A549 (cell line): ENCODE measurements at regions not wholly inside any gene's neighbourhood (a gene's known extent, or its start where the extent isn't known, plus 50 kb on each side); places are given as distances from the start of the nearest gene placed in this dataset.

Source experiments
- ATAC-seq, 2 experiments: fragments of 200-7000 bp in 1 of 2; fragments of >200 bp in 1 of 2; cut with Nextera tagmentation in 1 of 2; cut with Tn5 transposase in 1 of 2; 3 replicates each; pipeline versions ENCODE4 v1.8.0 to v1.9.1; 2018 to 2020; ENCODE audit warnings: mild to moderate bottlenecking in 1 of 2, moderate library complexity in 1 of 2
- CTCF ChIA-PET: fragments of 300-600 bp; sonication (Branson Sonifier 250); formaldehyde crosslinking; extraction: SDS; loops from one replicate; lab custom pipeline; 2021; ENCODE audit warnings: antibody characterized with exemption, inconsistent platforms; lab: Yijun Ruan, JAX
- POLR2A ChIA-PET: fragments of 350-600 bp; formaldehyde crosslinking; extraction: SDS; loops from one replicate; lab custom pipeline; 2021; ENCODE audit warnings: antibody characterized with exemption, inconsistent platforms; lab: Yijun Ruan, JAX
- DNase-seq, 2 experiments: peaks; one replicate each; pipeline versions ENCODE4 v3.0.0 to v3.0.0-alpha.2; 2011 to 2016; ENCODE audit warnings: low read depth in 1 of 2, low spot score in 1 of 2
- FAIRE-seq: peaks from 2 replicates; lab custom pipeline; 2011; peaks lifted over from hg19 to GRCh38; lab: Jason Lieb, UNC
- H3K27ac ChIP-seq, 2 experiments: fragments of >200 bp; sonication (Bioruptor Twin); formaldehyde crosslinking; 3 replicates each; pipeline ENCODE4 v1.5.1; 2016 to 2017
- H3K4me1 ChIP-seq: fragments of >200 bp; sonication (Bioruptor Twin); formaldehyde crosslinking; 3 replicates; pipeline ENCODE4 v1.6.1; 2016
- H3K4me2 ChIP-seq: fragments of >200 bp; sonication (Bioruptor Twin); formaldehyde crosslinking; 3 replicates; pipeline ENCODE4 v1.6.1; 2016
- H3K4me3 ChIP-seq: fragments of >200 bp; sonication (Bioruptor Twin); formaldehyde crosslinking; 3 replicates; pipeline ENCODE4 v1.5.1; 2016
- H3K9me3 ChIP-seq: fragments of >200 bp; sonication (Bioruptor Twin); formaldehyde crosslinking; 3 replicates; pipeline ENCODE4 v1.6.1; 2016
- BHLHE40 ChIP-seq: IDR thresholded peaks from 2 replicates; pipeline ENCODE4 v1.6.1; 2012; ENCODE audit warnings: low read depth, low read length, inconsistent platforms
- CEBPB ChIP-seq, 2 experiments: fragments of >200 bp in 1 of 2; sonication (Bioruptor Twin) in 1 of 2; formaldehyde crosslinking in 1 of 2; IDR thresholded peaks; 2 replicates each; pipeline ENCODE4 v1.6.1; 2012 to 2016
- EHF ChIP-seq: fragments of 250-450 bp; sonication (Bioruptor Pico); IDR thresholded peaks from 2 replicates; pipeline ENCODE4 v1.5.0; 2020; ENCODE audit warnings: mild to moderate bottlenecking
- HDAC2 ChIP-seq: fragments of 200-600 bp; sonication (generic); IDR thresholded peaks from 2 replicates; pipeline ENCODE4 v1.6.1; 2016
- HOXB5 ChIP-seq: fragments of 250-450 bp; sonication (Bioruptor Pico); IDR thresholded peaks from 2 replicates; pipeline ENCODE4 v1.5.0; 2020; ENCODE audit warnings: mild to moderate bottlenecking, moderate library complexity
- JUN ChIP-seq, 2 experiments: fragments of >200 bp; sonication (Bioruptor Twin); formaldehyde crosslinking; IDR thresholded peaks; 2 replicates in 1 of 2; 3 replicates in 1 of 2; pipeline ENCODE4 v1.6.1; 2016 to 2017
- JUNB ChIP-seq: fragments of >200 bp; sonication (Bioruptor Twin); formaldehyde crosslinking; IDR thresholded peaks from 2 replicates; pipeline ENCODE4 v1.6.1; 2016
- MAZ ChIP-seq: fragments of 150-350 bp; IDR thresholded peaks from 2 replicates; pipeline ENCODE4 v1.6.1; 2014; ENCODE audit warnings: antibody characterized with exemption, low read depth, low read length, borderline replicate concordance
- MYC ChIP-seq: IDR thresholded peaks from 2 replicates; pipeline ENCODE4 v1.6.1; 2012; ENCODE audit warnings: mild to moderate bottlenecking, inconsistent platforms, low read length, improper control_type of control experiment, borderline replicate concordance
- NFE2L2 ChIP-seq: fragments of 150-350 bp; conservative IDR thresholded peaks from 2 replicates; pipeline ENCODE4 v1.6.1; 2014; ENCODE audit warnings: low read length
- RNF2 ChIP-seq: fragments of 200-600 bp; sonication (generic); IDR thresholded peaks from 2 replicates; pipeline ENCODE4 v1.6.1; 2016; ENCODE audit warnings: low read depth, mild to moderate bottlenecking, antibody characterized with exemption, moderate library complexity, borderline replicate concordance
- SMC3 ChIP-seq: fragments of >200 bp; sonication (Bioruptor Twin); formaldehyde crosslinking; IDR thresholded peaks from 3 replicates; pipeline ENCODE4 v1.6.1; 2018; ENCODE audit warnings: inconsistent platforms
- TFCP2L1 ChIP-seq: fragments of 250-450 bp; sonication (Bioruptor Pico); IDR thresholded peaks from 2 replicates; pipeline ENCODE4 v1.5.0; 2021; ENCODE audit warnings: mild to moderate bottlenecking
- TP53 ChIP-seq: fragments of 250-450 bp; sonication (Bioruptor Pico); IDR thresholded peaks from 2 replicates; pipeline ENCODE4 v1.5.0; 2021; ENCODE audit warnings: mild to moderate bottlenecking, moderate library complexity
- ZFP36 ChIP-seq: fragments of 450-650 bp; IDR thresholded peaks from 2 replicates; pipeline ENCODE4 v1.6.1; 2014; ENCODE audit warnings: borderline replicate concordance; ENCODE audit not compliant: partially characterized antibody
- WGBS: methylation state at CpG from one replicate; pipeline ENCODE4 v1.1.6; 2017; ENCODE audit errors: missing lambda C conversion rate; 5-methylcytosine and 5-hydroxymethylcytosine counted together
- TF ChIP-seq, protein P1 (sequence below): IDR thresholded peaks from 2 replicates; pipeline ENCODE4 v1.6.1; 2012
- TF ChIP-seq, protein P2 (sequence below): IDR thresholded peaks from 2 replicates; pipeline ENCODE4 v1.6.1; 2012
- TF ChIP-seq, protein P3 (sequence below): fragments of 250-450 bp; sonication (Bioruptor Pico); IDR thresholded peaks from 2 replicates; pipeline ENCODE4 v1.5.0; 2021; ENCODE audit warnings: mild to moderate bottlenecking, moderate library complexity, borderline replicate concordance
- TF ChIP-seq, protein P4 (sequence below): fragments of >200 bp; sonication (Bioruptor Twin); formaldehyde crosslinking; IDR thresholded peaks from 3 replicates; pipeline ENCODE4 v1.5.1; 2016
- TF ChIP-seq, protein P5 (sequence below): fragments of 200-600 bp; sonication (generic); IDR thresholded peaks from 2 replicates; pipeline ENCODE4 v1.6.1; 2016; ENCODE audit warnings: antibody characterized with exemption, mild to moderate bottlenecking, moderate library complexity
- TF ChIP-seq, protein P6 (sequence below): fragments of 150-350 bp; IDR thresholded peaks from 2 replicates; pipeline ENCODE4 v1.6.1; 2014; ENCODE audit warnings: low read depth, mild to moderate bottlenecking, low read length

DNA sequence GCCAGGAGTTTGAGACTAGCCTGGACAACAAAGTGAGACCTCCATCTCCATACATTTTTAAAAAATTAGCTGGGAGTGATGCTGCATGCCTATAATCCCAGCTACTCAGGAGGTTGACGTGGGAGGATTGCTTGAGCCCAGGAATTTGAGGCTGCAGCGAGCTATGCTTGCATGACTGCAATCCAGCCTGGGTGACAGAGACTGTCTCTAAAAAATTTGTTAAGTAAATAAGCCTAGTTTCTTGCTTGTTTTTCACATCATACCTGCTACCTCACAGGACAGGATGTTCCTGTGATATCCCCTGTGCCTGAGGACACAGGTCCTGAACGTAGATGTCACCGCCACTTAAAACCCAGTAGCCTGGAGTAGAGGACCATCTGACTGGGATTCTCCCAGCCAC, 348.6 kb downstream of the MN1 start:
- no peak for FAIRE-seq
- H3K9me3 ChIP-seq, result no peaks in the 10 kb centered on the region
- H3K4me3 ChIP-seq, result no peak overlapping the region
- ATAC-seq, result no peak
- H3K4me1 ChIP-seq, result peaks cover 17% of the 10 kb centered on the region
- ChIA-PET CTCF (no interaction called here), POLR2A (no interaction called here)
- H3K4me2 ChIP-seq, result no peak overlapping the region
- DNase-seq, result no peak
- TF ChIP-seq MAZ, result no peak
- no peak for TF ChIP-seq TFCP2L1 (CRISPR knock-in tag)
- TF ChIP-seq EHF (CRISPR knock-in tag), result no peak
- TF ChIP-seq, protein P1, sequence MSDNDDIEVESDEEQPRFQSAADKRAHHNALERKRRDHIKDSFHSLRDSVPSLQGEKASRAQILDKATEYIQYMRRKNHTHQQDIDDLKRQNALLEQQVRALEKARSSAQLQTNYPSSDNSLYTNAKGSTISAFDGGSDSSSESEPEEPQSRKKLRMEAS, result no peak
- no peak for TF ChIP-seq JUNB
- TF ChIP-seq, protein P2, sequence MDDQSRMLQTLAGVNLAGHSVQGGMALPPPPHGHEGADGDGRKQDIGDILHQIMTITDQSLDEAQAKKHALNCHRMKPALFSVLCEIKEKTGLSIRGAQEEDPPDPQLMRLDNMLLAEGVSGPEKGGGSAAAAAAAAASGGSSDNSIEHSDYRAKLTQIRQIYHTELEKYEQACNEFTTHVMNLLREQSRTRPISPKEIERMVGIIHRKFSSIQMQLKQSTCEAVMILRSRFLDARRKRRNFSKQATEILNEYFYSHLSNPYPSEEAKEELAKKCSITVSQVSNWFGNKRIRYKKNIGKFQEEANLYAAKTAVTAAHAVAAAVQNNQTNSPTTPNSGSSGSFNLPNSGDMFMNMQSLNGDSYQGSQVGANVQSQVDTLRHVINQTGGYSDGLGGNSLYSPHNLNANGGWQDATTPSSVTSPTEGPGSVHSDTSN, result no peak
- no peak for TF ChIP-seq ZFP36
- TF ChIP-seq HOXB5 (CRISPR knock-in tag), result no peak
- no peak for TF ChIP-seq HDAC2
- TF ChIP-seq BHLHE40, result no peak
- no peak for TF ChIP-seq SMC3
- TF ChIP-seq MYC, result no peak
- TF ChIP-seq, protein P3, sequence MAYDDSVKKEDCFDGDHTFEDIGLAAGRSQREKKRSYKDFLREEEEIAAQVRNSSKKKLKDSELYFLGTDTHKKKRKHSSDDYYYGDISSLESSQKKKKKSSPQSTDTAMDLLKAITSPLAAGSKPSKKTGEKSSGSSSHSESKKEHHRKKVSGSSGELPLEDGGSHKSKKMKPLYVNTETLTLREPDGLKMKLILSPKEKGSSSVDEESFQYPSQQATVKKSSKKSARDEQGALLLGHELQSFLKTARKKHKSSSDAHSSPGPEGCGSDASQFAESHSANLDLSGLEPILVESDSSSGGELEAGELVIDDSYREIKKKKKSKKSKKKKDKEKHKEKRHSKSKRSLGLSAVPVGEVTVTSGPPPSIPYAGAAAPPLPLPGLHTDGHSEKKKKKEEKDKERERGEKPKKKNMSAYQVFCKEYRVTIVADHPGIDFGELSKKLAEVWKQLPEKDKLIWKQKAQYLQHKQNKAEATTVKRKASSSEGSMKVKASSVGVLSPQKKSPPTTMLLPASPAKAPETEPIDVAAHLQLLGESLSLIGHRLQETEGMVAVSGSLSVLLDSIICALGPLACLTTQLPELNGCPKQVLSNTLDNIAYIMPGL (CRISPR knock-in tag), result no peak
- TF ChIP-seq JUN (IDR thresholded peaks at IDR 0.05), result no peak
- TF ChIP-seq, protein P4, sequence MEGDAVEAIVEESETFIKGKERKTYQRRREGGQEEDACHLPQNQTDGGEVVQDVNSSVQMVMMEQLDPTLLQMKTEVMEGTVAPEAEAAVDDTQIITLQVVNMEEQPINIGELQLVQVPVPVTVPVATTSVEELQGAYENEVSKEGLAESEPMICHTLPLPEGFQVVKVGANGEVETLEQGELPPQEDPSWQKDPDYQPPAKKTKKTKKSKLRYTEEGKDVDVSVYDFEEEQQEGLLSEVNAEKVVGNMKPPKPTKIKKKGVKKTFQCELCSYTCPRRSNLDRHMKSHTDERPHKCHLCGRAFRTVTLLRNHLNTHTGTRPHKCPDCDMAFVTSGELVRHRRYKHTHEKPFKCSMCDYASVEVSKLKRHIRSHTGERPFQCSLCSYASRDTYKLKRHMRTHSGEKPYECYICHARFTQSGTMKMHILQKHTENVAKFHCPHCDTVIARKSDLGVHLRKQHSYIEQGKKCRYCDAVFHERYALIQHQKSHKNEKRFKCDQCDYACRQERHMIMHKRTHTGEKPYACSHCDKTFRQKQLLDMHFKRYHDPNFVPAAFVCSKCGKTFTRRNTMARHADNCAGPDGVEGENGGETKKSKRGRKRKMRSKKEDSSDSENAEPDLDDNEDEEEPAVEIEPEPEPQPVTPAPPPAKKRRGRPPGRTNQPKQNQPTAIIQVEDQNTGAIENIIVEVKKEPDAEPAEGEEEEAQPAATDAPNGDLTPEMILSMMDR, result no peak
- TF ChIP-seq CEBPB (IDR thresholded peaks at IDR 0.05), result no peak
- TF ChIP-seq, all 56 proteins: peak for 0
- 69% methylated on average over 4 of the region's 4 CpGs for WGBS
- no peak overlapping the region for H3K27ac ChIP-seq

DNA sequence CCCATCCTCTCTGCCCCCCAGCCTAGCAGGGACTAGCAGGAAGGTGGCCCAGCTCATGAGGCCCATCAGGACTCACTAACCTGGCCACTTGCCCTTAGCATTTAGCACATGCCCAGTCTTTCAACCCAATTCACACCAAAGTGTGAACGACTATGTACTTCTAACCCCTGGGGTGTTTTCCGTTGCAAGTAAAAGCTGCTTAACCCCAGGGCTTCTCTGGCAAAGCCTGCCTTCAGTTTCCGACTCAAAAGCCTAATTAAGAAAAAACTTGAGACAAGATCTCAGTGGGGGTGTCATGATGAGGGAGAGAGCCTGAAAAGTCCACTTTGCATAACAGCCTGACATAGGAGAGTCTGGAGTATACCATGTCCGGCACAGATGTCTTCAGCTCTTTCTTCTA, 347.8 kb downstream of the MN1 start:
- ChIA-PET CTCF (interaction anchor here (1.0 kb wide), 1 partner anchor 122 kb away, joined by 3 read pairs; no protein-coding TSS in a partner anchor), POLR2A (no interaction called here)
- DNase-seq (no peak), ATAC-seq (no peak), FAIRE-seq (no peak)
- WGBS, result 75% methylated on average over 4 of the region's 4 CpGs
- no peaks in the 10 kb centered on the region for H3K9me3 ChIP-seq
- no peak overlapping the region for H3K4me3 ChIP-seq
- no peak overlapping the region for H3K27ac ChIP-seq
- TF ChIP-seq NFE2L2 (no peak), SMC3 (no peak), HDAC2 (no peak), TP53 (CRISPR knock-in tag) (no peak), RNF2 (no peak)
- peaks cover 19% of the 10 kb centered on the region for H3K4me1 ChIP-seq
- no peak overlapping the region for H3K4me2 ChIP-seq

DNA sequence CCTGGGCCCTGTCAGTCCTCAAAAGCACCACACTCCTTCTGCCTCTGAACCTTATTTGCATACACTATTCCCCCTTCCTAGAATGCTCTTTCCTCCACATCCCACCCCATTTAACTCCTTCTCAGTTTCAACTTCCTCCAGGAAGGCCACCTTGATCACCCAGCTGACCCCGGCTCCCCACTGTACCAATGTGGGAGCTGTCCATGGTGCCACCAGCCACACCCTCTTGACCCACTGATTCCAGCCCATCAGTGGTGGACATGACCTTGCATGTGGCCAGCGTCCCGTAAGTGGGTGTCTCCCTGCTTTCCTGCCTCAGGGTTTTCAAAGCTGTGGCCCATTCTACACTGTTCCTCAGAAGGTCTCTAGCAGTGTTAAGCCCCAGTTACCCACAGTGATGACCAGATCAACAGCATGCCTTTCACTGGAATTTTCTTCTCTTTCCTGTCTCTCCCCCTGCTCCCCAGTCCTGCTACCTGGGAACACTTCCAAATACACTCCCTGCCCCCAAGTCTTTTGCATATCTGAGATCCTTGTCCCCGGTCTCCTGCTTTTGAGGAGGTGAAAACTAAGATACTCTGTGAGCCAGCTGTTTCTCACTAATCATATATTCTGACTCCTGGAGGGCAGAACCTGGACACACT, 346.6 kb downstream of the MN1 start:
- POLR2A ChIA-PET, result no interaction called here
- no peak for ATAC-seq
- TF ChIP-seq, protein P5, sequence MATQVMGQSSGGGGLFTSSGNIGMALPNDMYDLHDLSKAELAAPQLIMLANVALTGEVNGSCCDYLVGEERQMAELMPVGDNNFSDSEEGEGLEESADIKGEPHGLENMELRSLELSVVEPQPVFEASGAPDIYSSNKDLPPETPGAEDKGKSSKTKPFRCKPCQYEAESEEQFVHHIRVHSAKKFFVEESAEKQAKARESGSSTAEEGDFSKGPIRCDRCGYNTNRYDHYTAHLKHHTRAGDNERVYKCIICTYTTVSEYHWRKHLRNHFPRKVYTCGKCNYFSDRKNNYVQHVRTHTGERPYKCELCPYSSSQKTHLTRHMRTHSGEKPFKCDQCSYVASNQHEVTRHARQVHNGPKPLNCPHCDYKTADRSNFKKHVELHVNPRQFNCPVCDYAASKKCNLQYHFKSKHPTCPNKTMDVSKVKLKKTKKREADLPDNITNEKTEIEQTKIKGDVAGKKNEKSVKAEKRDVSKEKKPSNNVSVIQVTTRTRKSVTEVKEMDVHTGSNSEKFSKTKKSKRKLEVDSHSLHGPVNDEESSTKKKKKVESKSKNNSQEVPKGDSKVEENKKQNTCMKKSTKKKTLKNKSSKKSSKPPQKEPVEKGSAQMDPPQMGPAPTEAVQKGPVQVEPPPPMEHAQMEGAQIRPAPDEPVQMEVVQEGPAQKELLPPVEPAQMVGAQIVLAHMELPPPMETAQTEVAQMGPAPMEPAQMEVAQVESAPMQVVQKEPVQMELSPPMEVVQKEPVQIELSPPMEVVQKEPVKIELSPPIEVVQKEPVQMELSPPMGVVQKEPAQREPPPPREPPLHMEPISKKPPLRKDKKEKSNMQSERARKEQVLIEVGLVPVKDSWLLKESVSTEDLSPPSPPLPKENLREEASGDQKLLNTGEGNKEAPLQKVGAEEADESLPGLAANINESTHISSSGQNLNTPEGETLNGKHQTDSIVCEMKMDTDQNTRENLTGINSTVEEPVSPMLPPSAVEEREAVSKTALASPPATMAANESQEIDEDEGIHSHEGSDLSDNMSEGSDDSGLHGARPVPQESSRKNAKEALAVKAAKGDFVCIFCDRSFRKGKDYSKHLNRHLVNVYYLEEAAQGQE, result peak; percentile 77
- TF ChIP-seq, protein P6, sequence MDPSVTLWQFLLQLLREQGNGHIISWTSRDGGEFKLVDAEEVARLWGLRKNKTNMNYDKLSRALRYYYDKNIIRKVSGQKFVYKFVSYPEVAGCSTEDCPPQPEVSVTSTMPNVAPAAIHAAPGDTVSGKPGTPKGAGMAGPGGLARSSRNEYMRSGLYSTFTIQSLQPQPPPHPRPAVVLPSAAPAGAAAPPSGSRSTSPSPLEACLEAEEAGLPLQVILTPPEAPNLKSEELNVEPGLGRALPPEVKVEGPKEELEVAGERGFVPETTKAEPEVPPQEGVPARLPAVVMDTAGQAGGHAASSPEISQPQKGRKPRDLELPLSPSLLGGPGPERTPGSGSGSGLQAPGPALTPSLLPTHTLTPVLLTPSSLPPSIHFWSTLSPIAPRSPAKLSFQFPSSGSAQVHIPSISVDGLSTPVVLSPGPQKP, result no peak
- Histone ChIP-seq H3K4me2 (no peak overlapping the region), H3K4me1 (peaks cover 19% of the 10 kb centered on the region), H3K4me3 (no peak overlapping the region), H3K27ac (no peak overlapping the region), H3K9me3 (no peaks in the 10 kb centered on the region)
- FAIRE-seq, result no peak
- 88% methylated on average over 4 of the region's 4 CpGs for WGBS
- DNase-seq, result no peak
- CTCF ChIA-PET, result no interaction called here
